Limb (tissue), 2 donors: ENCODE measurements at regions not wholly inside any gene's neighbourhood (a gene's known extent, or its start where the extent isn't known, plus 50 kb on each side); places are given as distances from the start of the nearest gene placed in this dataset.

Source experiments
- DNase-seq, 2 donors: peaks; one replicate each; pipeline ENCODE4 v3.0.0-alpha.2; 2016; ENCODE audit errors: extremely low spot score in 2 of 2

DNA sequence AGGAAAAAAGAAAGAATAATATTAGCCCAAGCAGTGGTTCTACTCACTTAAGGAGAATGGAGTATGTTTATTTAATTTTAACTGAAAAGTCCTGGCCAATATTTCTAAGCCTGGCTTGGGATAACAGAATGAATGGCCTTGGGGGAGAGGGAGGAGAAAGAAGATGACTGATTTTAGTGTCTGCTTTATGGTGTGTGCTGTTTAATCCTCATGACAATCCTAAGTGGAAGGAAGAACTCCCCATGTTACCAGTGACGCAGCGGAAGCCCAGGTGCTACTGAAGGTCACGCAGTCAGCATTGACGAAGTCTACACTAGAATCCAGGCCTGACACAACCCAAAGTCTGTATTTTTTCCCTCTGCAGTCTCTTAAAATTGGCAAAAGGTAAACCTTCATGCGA lies 50.5 kb downstream of the PALM2AKAP2 start:
- no peak for DNase-seq

DNA sequence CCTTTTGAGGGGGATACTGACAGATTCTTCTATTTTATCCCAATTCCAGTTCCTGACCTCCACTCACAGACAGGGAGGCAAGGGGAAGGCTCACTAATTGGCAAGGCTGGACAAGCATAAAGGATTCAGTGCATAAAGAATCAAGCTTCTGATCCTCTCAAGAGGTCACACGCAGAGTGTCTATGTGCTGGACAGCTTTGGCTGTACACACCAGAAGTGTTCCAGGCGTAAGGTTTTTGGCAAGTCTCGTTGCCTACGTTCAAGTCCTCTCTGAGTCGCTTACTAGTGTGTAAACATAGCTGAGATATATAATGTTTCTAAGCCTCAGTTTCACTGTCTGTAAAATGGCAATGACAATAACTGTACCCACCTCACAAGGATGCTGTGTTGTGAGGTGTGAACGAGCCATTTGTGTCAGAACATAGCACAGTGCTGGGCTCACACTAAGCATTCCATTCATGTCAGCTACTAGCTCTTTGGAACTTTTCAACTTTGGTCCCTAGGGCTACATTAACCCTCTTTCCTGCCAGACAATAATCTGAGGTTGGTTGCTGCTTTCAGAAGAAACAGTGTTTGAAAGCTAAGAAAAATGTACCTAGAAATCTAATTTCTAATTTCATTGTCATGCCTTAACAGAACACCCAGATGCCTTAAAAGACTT lies 52.1 kb downstream of the PALM2AKAP2 start:
- no peak for DNase-seq

DNA sequence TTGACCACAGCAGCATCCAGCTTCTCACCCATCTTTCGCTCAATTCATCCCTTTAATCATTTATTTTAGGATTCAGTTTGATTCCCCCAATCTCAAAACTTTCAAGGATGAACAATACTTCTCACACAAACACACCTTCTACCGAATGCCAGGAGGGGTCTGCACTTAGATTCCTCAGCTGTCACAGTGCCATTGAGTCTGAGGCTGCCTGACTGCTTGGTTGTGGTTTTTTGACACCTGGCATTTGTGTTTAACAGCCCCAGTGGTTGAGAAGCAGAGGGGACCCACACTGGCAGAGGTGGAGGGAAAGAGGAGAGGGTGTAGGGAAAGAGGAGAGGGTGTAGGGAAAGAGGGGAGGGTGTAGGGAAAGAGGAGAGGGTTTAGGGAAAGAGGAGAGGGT lies 54.9 kb downstream of the PALM2AKAP2 start:
- DNase-seq = no peak

DNA sequence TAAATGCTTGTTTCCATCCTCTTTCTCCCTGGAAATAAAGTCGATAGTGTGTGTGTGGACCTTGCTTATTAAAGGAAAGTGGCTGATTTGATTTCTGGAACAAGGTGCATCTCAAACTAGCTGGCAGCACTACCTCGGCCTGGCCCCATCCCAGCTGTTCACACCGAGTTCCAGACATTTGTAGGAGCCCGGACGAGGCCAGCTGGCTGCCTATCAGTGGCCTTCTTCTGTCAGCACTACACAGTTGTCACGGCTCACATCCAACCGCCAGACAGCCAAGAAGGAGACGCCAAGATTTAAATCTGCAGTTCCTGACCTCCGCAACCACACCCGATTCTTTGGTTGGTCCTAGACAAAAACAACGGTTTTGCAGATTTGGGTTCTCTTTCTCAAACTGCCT lies 63.6 kb downstream of the PALM2AKAP2 start:
- DNase-seq = peak; percentile 78 to 83

DNA sequence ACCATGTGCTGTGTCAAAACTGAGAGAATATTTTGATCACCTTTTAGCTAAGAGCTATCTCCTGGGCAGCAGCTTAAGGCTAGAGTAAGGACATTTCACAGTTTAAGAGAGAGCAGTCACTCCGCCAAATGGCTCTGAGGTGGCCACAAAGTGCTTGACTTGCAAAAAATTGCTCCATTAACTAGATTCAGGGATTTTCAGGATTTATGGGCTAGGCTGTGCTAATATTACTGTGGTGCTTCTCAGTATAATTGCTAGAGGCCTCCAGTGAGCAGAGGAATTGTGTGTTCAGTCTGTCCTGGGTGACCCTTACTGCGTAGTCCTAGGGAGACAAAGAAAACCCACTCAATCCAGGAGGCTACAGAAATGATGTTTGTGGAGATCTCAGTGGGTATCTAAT lies 65.2 kb downstream of the PALM2AKAP2 start:
- no peak for DNase-seq

DNA sequence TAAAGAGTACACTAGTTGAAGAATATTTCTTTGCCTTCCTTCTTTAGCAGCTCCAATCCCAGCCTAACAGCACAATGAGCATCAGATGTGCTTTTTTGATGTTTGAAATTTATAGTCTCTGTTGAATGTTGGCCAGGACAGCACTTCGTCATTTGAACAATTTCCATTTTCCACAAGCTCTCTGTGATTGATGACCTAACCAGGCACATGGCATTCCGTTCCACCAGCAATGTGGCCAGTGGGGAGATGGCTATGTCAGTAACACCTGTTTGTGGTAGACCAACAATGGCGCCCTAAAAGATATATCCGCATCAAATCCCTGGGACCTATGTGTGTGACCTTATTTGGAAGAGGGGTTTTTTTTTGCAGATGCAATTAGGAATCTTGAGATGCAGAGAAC lies 66.8 kb downstream of the PALM2AKAP2 start:
- DNase-seq = no peak

DNA sequence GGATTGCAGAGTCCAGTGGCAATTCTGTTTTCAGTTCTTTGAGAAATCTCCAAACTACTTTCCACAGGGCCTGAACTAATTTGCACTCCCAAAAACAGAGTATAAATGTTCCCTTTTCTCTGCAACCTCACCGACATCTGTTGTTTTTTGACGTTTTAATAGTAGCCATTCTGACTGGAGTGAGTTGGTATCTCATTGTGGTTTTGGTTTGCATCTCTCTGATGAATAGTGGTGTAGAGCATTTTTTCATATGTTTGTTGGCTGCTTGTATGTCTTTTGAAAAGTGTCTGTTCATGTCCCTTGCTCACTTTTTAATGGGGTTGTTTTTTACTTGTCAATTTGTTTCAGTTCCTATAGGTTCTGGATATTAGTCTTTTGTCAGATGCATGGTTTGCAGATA lies 72.6 kb downstream of the PALM2AKAP2 start:
- no peak for DNase-seq

DNA sequence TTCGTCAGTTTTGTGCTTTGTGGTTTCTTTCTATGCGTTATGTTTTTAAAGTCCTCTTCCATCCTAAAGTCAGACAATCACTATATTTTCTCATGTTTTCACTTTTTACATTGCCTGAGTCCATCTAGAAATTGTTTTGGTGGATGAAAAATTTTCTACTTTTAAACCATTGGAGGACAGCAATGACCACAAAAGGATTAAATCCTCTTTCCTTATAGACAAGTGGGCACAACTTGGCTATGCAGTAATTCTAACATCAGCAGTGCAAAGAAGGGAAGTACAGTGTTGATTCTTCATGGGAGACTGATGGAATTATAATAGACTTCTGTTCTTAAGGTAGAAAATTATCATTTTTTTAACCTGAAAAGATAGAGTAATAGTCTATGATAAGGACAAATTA lies 75.5 kb downstream of the PALM2AKAP2 start:
- DNase-seq = no peak

DNA sequence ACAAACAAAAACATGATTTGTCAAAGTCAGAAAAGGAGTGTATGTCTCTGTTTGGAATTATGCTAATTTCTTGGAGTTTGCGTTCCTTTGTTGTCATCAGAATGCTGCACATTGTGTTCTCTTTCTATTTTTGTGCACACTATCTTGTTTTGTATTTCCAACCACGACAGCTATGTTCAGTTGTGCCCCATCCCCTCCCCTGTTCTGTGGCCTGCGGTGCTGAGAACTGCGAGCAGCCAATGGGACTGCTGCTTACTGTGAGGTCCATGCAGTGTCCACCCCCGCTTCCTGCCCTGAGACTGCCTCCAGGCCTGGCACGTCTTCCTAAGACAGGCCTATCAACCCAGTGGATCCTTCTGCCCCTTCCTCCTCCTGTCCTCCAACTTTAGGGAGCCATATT lies 76.8 kb downstream of the PALM2AKAP2 start:
- no peak for DNase-seq

DNA sequence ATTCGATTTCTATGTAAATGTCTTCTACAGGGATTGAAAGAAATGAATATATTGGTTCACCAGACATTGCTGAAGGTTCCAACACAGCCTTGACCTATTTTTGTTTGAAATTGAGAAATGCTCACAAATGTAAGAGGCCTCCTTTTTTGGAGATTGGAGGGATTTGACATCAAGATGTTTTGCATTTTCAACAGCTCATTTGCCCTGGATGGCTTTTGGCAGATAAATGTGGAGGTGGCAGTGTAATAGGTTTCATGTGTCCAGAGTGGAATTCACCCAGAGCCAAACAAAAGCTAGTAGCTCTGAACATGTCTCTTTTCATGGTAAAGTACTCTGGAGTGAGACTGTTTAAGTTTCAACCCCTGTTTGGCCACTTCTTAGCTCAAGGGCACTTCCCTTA lies 77.3 kb downstream of the PALM2AKAP2 start:
- DNase-seq = no peak

DNA sequence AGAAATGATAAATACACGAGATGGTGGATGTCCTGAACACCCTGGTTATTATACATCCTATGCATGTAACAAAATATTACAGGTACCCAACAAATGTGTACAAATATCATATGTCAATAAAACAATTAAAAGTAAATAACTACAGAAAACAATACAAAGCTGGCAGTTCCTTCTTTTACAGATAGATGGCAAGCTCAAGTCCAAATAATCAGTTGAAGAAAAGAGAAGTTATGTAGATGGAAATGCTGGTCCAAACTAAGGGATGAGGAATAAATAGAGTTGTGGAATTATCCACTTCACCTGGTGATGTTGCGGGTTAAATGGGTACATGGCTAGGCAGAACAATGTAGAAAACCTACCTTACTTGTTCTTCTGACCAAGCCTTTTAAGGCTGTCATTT lies 79.4 kb downstream of the PALM2AKAP2 start:
- DNase-seq = no peak

DNA sequence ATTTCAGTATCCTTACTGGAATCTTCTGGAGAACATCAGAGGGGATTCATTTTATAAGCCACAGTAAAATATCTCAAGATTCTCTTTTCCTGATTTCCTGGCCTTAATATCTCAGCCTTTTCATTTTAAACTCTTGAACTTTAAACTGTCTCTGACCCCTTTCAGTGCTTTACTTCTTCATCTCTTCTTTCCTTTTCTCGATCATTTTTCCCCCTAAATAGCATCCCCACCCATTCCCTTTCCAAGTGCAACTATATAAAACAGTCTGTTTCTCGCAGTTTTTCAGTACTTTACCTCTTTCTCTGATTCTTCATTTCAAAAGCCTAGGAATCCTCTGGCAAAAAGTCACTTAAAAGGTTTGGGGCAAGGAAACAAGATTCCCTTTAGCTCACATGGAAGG lies 80.5 kb downstream of the PALM2AKAP2 start:
- DNase-seq = no peak

DNA sequence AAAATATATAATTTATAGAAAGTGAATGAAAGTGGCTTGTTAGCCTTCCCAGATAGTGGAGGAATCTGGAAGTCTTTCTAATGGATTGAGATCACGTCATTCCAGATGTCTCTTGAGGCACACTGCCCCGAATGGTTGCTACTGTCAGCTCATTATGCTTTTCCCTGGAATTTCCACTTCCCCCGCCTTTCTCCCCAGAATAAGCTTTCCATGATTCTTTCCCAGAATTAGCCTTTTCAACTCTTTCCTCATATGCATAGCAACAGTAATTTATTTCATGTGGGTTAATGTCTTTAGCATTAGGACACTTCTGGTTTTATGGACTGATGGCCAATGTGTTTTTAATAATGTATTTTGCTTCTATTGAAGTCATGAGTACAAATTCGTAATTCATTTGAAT lies 81.5 kb downstream of the PALM2AKAP2 start:
- DNase-seq = peak in 1 of 2 donors; percentile 88

DNA sequence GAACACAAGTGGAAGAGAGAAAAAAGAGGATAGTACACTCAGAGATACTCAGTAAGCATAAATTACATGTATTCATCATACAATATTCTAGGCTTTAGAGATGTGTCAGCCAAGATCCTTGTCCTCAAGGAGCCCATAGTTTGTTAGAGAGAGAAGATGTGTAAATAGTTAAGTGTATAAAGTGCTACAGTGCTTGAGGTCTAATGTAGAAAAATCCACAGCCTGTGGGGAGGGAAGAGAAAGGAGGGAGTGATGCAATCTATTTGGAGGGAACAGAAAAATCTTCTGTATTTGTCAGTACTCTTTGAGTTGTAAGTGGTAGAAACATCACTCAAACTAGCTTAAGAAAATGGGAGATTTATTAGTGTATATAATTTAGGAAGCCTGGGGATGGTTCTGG lies 81.9 kb downstream of the PALM2AKAP2 start:
- no peak for DNase-seq

DNA sequence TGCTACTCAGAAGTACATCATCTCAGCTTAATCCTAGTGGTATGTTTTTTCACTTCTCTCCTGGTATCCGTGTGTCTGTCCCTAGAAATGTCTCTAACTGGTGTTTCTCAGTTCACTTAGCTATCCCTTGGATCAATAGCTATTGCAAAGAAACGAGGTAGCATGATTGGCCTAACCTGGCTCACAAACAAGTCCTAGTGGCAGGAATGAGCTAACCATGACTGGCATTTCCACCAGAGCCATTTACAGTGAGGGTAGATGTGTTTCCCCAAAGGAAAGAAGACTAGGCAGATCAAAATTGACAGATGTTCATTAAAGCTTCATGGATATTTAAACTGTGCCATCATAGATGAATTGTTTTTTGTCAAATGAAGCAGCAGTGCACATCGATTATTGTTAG lies 82.5 kb downstream of the PALM2AKAP2 start:
- DNase-seq = no peak

DNA sequence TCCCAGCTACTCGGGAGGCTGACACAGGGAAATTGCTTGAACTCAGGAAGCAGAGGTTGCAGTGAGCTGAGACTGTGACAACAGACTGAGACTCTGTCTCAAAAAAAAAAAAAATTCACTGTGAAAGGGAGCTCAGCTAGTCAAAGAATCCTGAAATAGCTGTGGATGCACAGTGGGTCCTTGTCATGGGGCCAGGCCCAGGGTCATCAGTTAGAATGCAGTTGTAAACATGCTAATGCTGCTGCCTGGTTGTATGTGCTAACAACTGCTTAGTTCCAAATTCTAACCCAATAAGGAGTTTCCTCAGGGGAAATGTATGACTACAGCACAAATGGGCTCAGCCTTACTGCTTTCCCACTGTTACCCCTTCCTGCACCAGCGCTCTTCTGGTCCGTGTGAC lies 84.0 kb downstream of the PALM2AKAP2 start:
- no peak for DNase-seq

DNA sequence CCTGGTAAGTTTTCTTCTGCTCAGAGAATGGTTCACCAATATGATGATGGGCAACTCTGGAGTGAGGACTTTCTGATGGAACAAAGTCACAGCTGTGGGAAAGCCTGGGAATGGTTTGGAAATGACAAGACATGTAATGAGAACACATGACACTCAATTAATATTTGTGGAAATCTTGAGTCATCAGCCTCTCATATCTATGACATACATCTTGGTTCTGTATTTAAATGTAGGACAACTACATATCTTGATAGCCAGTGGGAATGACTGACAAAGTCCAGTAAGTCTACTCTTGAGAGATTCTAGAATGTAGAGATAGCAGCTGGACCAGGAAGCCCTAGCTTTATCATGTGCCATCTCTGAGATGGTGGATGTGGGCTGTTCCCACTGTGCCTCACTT lies 85.5 kb downstream of the PALM2AKAP2 start:
- DNase-seq = no peak

DNA sequence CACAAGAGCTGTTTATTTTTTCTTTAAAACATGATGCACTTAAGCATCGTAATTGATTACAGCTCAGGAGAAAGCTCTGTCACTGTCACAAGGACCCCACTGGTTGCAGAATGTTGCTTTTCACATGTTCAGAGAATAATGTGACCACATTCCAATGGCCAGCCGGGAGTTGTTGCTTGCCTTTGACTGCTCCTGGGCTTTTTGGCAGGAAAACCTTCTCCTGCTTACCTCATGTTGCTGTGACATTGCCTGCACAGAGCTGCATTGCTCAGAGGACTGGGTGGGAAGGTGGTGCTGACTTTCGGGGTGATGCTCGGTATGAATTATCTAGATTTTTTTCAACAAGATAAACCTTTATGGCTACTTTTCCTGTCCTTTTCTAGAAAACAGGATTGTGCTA lies 88.2 kb downstream of the PALM2AKAP2 start:
- no peak for DNase-seq

DNA sequence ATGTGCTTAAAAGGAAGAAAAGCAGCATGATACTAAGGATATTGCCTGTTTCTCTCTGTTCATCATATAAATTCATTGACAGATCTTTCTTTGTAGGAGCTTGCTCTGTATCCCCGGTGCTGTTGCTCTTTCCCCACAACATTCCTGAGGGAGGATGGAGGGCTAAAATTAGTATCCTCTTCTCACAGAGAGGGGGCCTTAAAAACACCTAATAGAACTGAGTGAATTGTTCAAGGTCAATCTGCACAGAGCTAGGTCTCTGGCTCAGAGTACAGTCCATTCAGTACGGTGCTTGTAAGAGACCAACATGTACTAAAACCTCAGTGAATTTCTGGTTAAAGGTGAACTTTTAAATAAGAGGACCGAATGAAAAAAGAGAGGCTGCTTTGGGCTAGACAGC lies 88.7 kb downstream of the PALM2AKAP2 start:
- DNase-seq = no peak

DNA sequence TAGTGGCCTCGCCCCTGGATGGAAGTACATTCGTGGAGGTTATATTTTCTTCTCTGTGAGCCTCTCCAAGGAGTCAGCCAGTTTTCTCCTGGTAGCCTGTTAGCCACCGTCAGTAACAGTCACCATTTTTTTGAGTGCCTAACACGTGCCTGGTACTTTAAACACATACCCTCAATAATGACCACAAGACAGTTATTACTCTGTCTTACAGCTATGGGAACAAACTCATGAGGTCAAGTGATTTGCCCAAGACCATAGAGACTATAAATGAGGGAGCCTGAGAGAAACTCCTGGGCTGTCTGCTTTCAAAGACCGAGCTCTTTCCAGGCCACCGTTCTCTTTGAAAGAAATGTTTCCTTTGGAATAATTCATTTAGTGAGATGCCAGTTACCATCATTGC lies 90.4 kb downstream of the PALM2AKAP2 start:
- no peak for DNase-seq

DNA sequence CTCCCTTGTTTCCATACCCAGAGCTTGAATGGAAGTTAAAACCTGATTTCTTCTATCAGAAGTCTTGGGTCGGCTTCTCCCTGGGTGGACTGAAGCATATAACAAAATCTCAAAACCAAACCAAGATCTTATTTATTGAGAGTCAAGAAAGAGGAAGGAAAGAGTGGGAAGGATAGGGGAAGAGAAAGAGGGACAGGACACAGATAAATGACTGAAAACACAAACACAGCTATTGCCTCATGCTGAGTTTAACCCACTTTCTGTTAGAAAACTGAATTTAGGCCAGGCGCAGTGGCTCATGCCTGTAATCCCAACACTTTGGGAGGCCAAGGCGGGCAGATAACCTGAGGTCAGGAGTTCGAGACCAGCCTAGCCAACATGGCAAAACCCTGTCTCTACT lies 92.9 kb downstream of the PALM2AKAP2 start:
- no peak for DNase-seq

DNA sequence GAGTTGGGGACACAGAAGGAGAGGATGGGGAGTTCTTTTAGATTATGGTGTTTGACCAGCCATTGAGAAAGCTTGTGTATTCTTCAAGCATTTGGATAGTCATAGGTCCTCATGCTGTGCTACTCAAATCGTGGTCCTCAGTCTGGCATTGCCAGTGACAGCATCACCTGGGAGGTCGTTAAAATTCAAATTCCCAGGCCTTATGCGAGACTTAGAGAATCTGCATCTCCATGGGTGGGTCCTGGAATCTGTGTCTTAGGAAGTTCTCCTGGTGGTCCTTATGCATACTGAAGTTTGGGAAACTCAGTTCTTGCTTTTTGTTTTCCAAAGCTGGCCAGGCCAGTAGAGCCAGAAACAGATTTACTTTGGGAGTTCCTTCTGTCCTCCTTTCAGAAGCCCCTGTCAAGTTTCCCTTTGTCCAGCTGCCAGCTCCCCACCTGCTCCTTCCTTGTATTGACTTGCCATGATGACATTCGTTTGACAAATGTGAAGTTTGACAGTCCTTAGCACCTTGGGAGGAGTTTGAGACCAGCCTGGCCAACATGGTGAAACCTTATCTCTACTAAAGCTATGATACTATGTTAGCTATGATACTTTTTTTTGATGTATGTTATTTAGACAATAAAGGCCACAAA lies 95.6 kb downstream of the PALM2AKAP2 start:
- no peak for DNase-seq

DNA sequence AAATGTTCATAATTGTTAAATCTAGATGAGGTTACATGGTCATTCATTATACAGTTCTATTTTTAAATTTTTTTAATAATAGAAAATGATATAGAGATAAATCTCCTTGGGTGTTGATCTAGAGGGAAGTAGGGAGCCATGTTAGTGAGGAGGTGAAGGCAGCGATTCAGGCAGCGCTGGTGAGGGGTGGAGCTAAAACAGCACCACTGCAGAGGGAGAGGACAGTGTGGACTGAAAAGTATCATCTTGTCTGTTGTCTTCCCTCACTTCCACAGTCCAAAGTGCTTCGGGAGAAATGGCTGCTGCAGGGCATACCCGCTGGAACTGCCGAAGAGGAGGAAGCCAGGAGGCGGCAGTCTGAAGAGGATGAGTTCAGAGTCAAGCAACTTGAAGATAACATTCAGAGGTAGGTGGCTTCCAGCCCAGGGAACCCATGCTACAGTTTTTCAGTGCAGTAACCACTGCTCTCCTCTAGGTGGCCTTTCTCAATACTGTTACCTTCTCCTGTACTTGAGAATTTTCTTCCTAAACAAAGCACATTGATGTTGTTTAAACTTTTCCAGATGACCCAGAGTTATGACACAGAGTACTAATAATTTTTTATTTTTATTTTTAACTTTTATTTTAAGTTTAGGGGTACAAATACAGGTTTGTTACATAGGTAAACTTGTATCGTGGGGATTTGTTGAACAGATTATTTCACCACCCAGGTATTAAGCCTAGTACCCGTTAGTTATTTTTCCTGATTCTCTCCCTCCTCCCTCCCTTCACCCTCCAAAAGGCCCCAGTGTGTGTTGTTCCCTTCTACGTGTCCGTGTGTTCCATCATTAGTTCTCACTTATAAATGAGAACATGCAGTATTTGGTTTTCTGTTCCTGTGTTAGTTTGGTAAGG lies 100.5 kb downstream of the PALM2AKAP2 start:
- no peak for DNase-seq
